ENCODE measurements at regions not wholly inside any gene's neighbourhood (a gene's known extent, or its start where the extent isn't known, plus 50 kb on each side); places are given as distances from the start of the nearest gene placed in this dataset.

- TF ChIP-seq CTCF (conservative IDR thresholded peaks at IDR 0.05; ENCODE audit: low read depth, low read length) (no peak), EZH2 (IDR thresholded peaks at IDR 0.05; ENCODE audit: borderline replicate concordance, low read depth, low read length, poor library complexity, severe bottlenecking) (no peak)
Observed at GRCh38 chr6:120938164-120938875, 396.0 kb downstream of the TBC1D32 start.
